ENCODE measurements at regions not wholly inside any gene's neighbourhood (a gene's known extent, or its start where the extent isn't known, plus 50 kb on each side); places are given as distances from the start of the nearest gene placed in this dataset.

- 96 to 98% methylated on average over 2 of the region's 2 CpGs for WGBS, 2 donors
- H3K9me3 ChIP-seq = no peaks in the 10 kb centered on the region
- H3K4me3 ChIP-seq (replicated peaks in 1 of 3) = no peak overlapping the region
- no peak for TF ChIP-seq CTCF (IDR thresholded peaks at IDR 0.05)
- TF ChIP-seq POLR2A (IDR thresholded peaks at IDR 0.05) = no peak
- DNase-seq = no peak
- no peaks in the 10 kb centered on the region for H3K4me1 ChIP-seq
- intact Hi-C loops (cut with DNase I) = no loop called here
- H3K27me3 ChIP-seq = no peaks in the 10 kb centered on the region
- no peaks in the 10 kb centered on the region for H3K36me3 ChIP-seq
- no peak overlapping the region for H3K27ac ChIP-seq
These were observed 169.5 kb downstream of the TTC32 start for GRCh38 chr2:19732255-19732654.

DNA sequence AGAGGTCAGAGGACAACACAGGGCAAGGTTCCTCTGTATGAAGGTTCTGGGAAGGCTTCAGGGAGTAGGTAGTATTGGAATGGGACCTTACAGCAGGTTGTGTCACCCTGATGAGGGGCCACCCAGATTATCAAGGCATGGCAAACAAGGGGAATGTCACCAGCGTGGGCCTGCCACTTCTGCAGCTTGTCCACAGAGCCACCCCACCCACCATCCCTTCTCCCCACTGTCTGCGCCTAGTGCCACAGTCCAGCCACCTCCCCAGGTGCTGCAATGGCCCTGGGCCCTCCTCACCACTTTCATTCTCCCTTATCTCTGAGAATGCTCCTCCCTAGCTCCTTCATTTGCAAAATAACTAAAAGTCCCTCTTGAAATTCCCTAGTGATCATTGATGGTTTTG, 170.3 kb downstream of the TTC32 start:
- Histone ChIP-seq H3K4me3 (replicated peaks in 1 of 3) (no peak overlapping the region), H3K36me3 (no peaks in the 10 kb centered on the region), H3K9me3 (no peaks in the 10 kb centered on the region), H3K4me1 (no peaks in the 10 kb centered on the region), H3K27me3 (no peaks in the 10 kb centered on the region), H3K27ac (no peak overlapping the region)
- 87 to 91% methylated on average over 2 of the region's 2 CpGs for WGBS, 2 donors
- intact Hi-C loops (cut with DNase I) = no loop called here
- DNase-seq = no peak
- TF ChIP-seq POLR2A (IDR thresholded peaks at IDR 0.05) (no peak), CTCF (IDR thresholded peaks at IDR 0.05) (no peak)

DNA sequence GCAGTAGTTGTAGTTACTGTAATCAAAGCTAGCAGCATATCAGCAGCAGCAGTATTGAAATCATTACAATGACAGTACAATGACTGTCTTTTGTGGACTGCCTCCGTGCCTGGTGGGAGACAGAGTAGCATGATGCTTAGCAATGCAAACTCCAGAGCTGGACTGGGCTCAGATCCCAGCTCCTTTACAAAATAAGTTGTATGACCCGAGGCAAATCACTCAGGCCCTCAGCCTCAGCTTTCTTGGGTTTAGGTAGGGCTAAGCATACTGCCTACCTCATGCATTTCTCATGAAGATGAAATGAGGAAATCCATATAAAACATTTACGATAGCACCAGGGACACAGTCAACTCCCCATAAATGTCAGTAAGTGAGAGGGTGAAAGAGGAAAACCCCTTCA, 170.7 kb downstream of the TTC32 start:
- H3K27ac ChIP-seq = no peak overlapping the region
- H3K27me3 ChIP-seq = no peaks in the 10 kb centered on the region
- 63 to 72% methylated on average over 3 of the region's 3 CpGs for WGBS, 2 donors
- no peak overlapping the region for H3K4me3 ChIP-seq (replicated peaks in 1 of 3)
- no peaks in the 10 kb centered on the region for H3K4me1 ChIP-seq
- intact Hi-C loops (cut with DNase I) = no loop called here
- no peaks in the 10 kb centered on the region for H3K36me3 ChIP-seq
- DNase-seq = no peak
- TF ChIP-seq POLR2A (IDR thresholded peaks at IDR 0.05) (no peak), CTCF (IDR thresholded peaks at IDR 0.05) (no peak)
- no peaks in the 10 kb centered on the region for H3K9me3 ChIP-seq

GRCh38 chr2:19728125-19728524, 173.7 kb downstream of the TTC32 start:
- intact Hi-C loops (cut with DNase I) = no loop called here
- H3K4me3 ChIP-seq (replicated peaks in 1 of 3) = no peak overlapping the region
- 88 to 91% methylated on average over 8 of the region's 8 CpGs for WGBS, 2 donors
- DNase-seq = no peak
- no peaks in the 10 kb centered on the region for H3K27me3 ChIP-seq
- TF ChIP-seq CTCF (IDR thresholded peaks at IDR 0.05) (no peak), POLR2A (IDR thresholded peaks at IDR 0.05) (no peak)
- no peaks in the 10 kb centered on the region for H3K36me3 ChIP-seq
- no peak overlapping the region for H3K27ac ChIP-seq
- H3K4me1 ChIP-seq = no peaks in the 10 kb centered on the region
- H3K9me3 ChIP-seq = no peaks in the 10 kb centered on the region

DNA sequence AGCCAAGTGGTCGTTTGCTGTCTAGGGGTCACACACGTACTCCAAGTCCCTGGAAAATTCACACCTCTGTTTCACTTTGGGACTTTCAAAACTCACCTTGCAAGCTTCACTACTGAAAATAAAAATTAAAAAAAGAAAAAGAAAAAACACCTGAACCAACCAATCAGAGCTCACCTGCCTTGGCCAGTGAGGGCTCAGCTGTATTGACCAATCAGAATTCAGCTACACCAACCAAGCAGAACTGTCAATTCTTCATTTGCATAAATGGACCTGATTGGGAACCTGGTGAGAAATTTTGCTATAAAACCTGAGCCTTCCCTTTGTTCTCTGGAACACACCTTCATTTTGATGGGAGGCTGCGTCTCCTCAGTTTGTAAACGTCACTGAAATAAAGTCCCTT, 176.4 kb downstream of the TTC32 start:
- H3K9me3 ChIP-seq = no peaks in the 10 kb centered on the region
- no peaks in the 10 kb centered on the region for H3K27me3 ChIP-seq
- no peak overlapping the region for H3K4me3 ChIP-seq (replicated peaks in 1 of 3)
- no peaks in the 10 kb centered on the region for H3K36me3 ChIP-seq
- 72 to 88% methylated on average over 4 of the region's 4 CpGs for WGBS, 2 donors
- H3K4me1 ChIP-seq = no peaks in the 10 kb centered on the region
- TF ChIP-seq POLR2A (IDR thresholded peaks at IDR 0.05) (no peak), CTCF (IDR thresholded peaks at IDR 0.05) (no peak)
- DNase-seq = no peak
- H3K27ac ChIP-seq = no peak overlapping the region
- intact Hi-C loops (cut with DNase I) = no loop called here
